ENCODE measurements at regions not wholly inside any gene's neighbourhood (a gene's known extent, or its start where the extent isn't known, plus 50 kb on each side); places are given as distances from the start of the nearest gene placed in this dataset.

DNA sequence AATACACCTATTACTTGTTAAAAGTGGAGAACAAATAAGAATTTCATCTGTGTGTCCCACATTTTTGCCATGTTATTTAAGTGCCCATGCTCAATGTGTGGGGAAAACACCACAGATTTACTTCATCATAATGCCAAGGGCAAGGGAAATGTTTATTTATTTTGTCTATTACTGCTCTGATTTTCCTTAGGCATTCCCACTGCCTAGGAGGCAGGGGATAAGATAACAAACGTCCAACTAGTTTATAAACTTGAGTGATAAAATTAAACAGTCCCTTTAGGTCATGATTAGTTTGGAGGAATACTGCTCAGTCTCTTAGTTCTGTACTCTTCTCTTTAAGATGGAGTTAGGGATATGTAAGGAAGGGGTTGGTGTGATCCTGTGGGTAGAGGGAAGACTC is 598.4 kb upstream of the MARCKS start:
- no peak for TF ChIP-seq EZH2phosphoT487 (IDR thresholded peaks at IDR 0.05; ENCODE audit: low read length)
- no peak for TF ChIP-seq EZH2 (optimal IDR thresholded peaks at IDR 0.05; ENCODE audit: low read depth, low read length)
- TF ChIP-seq, protein P1, sequence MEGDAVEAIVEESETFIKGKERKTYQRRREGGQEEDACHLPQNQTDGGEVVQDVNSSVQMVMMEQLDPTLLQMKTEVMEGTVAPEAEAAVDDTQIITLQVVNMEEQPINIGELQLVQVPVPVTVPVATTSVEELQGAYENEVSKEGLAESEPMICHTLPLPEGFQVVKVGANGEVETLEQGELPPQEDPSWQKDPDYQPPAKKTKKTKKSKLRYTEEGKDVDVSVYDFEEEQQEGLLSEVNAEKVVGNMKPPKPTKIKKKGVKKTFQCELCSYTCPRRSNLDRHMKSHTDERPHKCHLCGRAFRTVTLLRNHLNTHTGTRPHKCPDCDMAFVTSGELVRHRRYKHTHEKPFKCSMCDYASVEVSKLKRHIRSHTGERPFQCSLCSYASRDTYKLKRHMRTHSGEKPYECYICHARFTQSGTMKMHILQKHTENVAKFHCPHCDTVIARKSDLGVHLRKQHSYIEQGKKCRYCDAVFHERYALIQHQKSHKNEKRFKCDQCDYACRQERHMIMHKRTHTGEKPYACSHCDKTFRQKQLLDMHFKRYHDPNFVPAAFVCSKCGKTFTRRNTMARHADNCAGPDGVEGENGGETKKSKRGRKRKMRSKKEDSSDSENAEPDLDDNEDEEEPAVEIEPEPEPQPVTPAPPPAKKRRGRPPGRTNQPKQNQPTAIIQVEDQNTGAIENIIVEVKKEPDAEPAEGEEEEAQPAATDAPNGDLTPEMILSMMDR (IDR thresholded peaks at IDR 0.05; ENCODE audit: low read length): no peak
- H3K9me3 ChIP-seq (replicated peaks; ENCODE audit: insufficient read depth, low read length): no peaks in the 10 kb centered on the region
- no peaks in the 10 kb centered on the region for H3K79me2 ChIP-seq (ENCODE audit: low read length)
- H3K9me2 ChIP-seq (replicated peaks; ENCODE audit: insufficient read depth, low read length): no peaks in the 10 kb centered on the region
- H3K4me3 ChIP-seq (ENCODE audit: low read length): no peak overlapping the region
- no peaks in the 10 kb centered on the region for H4K20me1 ChIP-seq (ENCODE audit: insufficient read depth, low read length)
- H3K36me3 ChIP-seq (replicated peaks; ENCODE audit: insufficient read depth, low read length): no peaks in the 10 kb centered on the region
- no peak overlapping the region for H3K9ac ChIP-seq (ENCODE audit: low read length)
- no peak overlapping the region for H3K4me2 ChIP-seq (ENCODE audit: low read depth, low read length)
- H2AFZ ChIP-seq (ENCODE audit: low read length): no peak overlapping the region
- DNase-seq: no peak
- no peaks in the 10 kb centered on the region for H3K27me3 ChIP-seq (replicated peaks; ENCODE audit: insufficient read depth, low read length)
- no peak overlapping the region for H3K27ac ChIP-seq (ENCODE audit: low read length)
- no peaks in the 10 kb centered on the region for H3F3A ChIP-seq (ENCODE audit: insufficient read depth, low read length)
- no peaks in the 10 kb centered on the region for H3K4me1 ChIP-seq (ENCODE audit: low read length)

DNA sequence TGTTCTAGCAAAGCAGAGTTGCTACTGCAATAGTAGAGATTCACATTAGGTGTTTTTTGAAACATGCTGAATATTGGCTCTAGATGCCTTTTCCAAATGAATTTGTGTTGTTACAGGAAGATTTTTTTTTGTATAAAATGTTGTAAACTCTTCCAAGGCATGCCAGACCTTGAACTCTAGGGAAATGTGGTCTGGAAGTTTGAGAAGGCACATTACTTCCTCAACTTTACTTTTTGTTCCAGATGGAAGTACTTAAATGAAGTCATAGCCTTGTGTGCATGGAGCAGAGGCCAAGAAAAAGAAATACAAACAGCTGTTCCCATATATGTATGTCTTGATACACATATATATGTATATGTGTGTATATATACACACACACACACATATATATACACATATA is 585.7 kb upstream of the MARCKS start:
- H2AFZ ChIP-seq (ENCODE audit: low read length): no peak overlapping the region
- no peaks in the 10 kb centered on the region for H4K20me1 ChIP-seq (ENCODE audit: insufficient read depth, low read length)
- no peak overlapping the region for H3K4me3 ChIP-seq (ENCODE audit: low read length)
- H3K4me1 ChIP-seq (ENCODE audit: low read length): no peaks in the 10 kb centered on the region
- DNase-seq: no peak
- H3K36me3 ChIP-seq (replicated peaks; ENCODE audit: insufficient read depth, low read length): no peaks in the 10 kb centered on the region
- TF ChIP-seq EZH2phosphoT487 (IDR thresholded peaks at IDR 0.05; ENCODE audit: low read length) (no peak), EZH2 (optimal IDR thresholded peaks at IDR 0.05; ENCODE audit: low read depth, low read length) (no peak)
- TF ChIP-seq, protein P1 (IDR thresholded peaks at IDR 0.05; ENCODE audit: low read length): no peak
- no peaks in the 10 kb centered on the region for H3K79me2 ChIP-seq (ENCODE audit: low read length)
- H3K27ac ChIP-seq (ENCODE audit: low read length): no peak overlapping the region
- H3K4me2 ChIP-seq (ENCODE audit: low read depth, low read length): no peak overlapping the region
- H3K9ac ChIP-seq (ENCODE audit: low read length): no peak overlapping the region
- H3K27me3 ChIP-seq (replicated peaks; ENCODE audit: insufficient read depth, low read length): no peaks in the 10 kb centered on the region
- no peaks in the 10 kb centered on the region for H3F3A ChIP-seq (ENCODE audit: insufficient read depth, low read length)
- no peaks in the 10 kb centered on the region for H3K9me3 ChIP-seq (replicated peaks; ENCODE audit: insufficient read depth, low read length)
- no peaks in the 10 kb centered on the region for H3K9me2 ChIP-seq (replicated peaks; ENCODE audit: insufficient read depth, low read length)

DNA sequence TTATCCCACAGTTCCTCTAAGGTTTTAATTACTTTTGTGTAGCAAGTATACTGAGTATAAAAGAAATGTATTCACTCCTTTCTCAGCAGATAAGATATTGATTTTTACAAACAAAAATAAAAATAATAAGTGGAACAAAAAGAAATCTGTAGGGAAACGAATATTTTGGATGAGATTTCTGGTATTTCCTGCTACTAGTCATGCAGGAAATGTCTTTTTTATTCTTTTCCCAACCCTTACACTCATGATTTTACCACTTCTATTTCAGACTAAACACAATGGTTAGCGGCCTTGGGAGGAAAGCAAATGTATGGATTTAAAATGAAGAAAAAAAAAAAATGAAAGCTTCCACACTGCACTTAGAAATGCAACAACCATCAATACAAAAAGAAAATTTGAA is 580.5 kb upstream of the MARCKS start:
- H3K9me3 ChIP-seq (replicated peaks; ENCODE audit: insufficient read depth, low read length): no peaks in the 10 kb centered on the region
- no peak overlapping the region for H3K4me3 ChIP-seq (ENCODE audit: low read length)
- no peak overlapping the region for H2AFZ ChIP-seq (ENCODE audit: low read length)
- H3K79me2 ChIP-seq (ENCODE audit: low read length): no peaks in the 10 kb centered on the region
- H3K27ac ChIP-seq (ENCODE audit: low read length): no peak overlapping the region
- H3K9ac ChIP-seq (ENCODE audit: low read length): no peak overlapping the region
- no peaks in the 10 kb centered on the region for H4K20me1 ChIP-seq (ENCODE audit: insufficient read depth, low read length)
- no peak overlapping the region for H3K4me2 ChIP-seq (ENCODE audit: low read depth, low read length)
- H3F3A ChIP-seq (ENCODE audit: insufficient read depth, low read length): no peaks in the 10 kb centered on the region
- H3K36me3 ChIP-seq (replicated peaks; ENCODE audit: insufficient read depth, low read length): no peaks in the 10 kb centered on the region
- H3K27me3 ChIP-seq (replicated peaks; ENCODE audit: insufficient read depth, low read length): no peaks in the 10 kb centered on the region
- no peaks in the 10 kb centered on the region for H3K4me1 ChIP-seq (ENCODE audit: low read length)
- DNase-seq: no peak
- no peaks in the 10 kb centered on the region for H3K9me2 ChIP-seq (replicated peaks; ENCODE audit: insufficient read depth, low read length)
- TF ChIP-seq, protein P1 (IDR thresholded peaks at IDR 0.05; ENCODE audit: low read length): no peak
- TF ChIP-seq EZH2 (optimal IDR thresholded peaks at IDR 0.05; ENCODE audit: low read depth, low read length): no peak
- no peak for TF ChIP-seq EZH2phosphoT487 (IDR thresholded peaks at IDR 0.05; ENCODE audit: low read length)

All from MM.1S (cell line).